22Rv1 (cell line): ENCODE measurements at regions not wholly inside any gene's neighbourhood (a gene's known extent, or its start where the extent isn't known, plus 50 kb on each side); places are given as distances from the start of the nearest gene placed in this dataset.

Experiments
- H3K27ac ChIP-seq: fragments of 450-650 bp; 2 replicates; pipeline ENCODE4 v1.5.1; 2017
- ZFX ChIP-seq: fragments of 450-650 bp; IDR thresholded peaks from 2 replicates; pipeline ENCODE4 v1.6.1; 2017; ENCODE audit warnings: antibody characterized with exemption, borderline replicate concordance
- TF ChIP-seq, protein P1 (sequence below): fragments of 450-650 bp; IDR thresholded peaks from 2 replicates; pipeline ENCODE4 v1.5.1; 2017; ENCODE audit warnings: mild to moderate bottlenecking

GRCh38 chr6:170053966-170054661, 236.8 kb downstream of the DLL1 start:
- no peak overlapping the region for H3K27ac ChIP-seq

GRCh38 chr6:170052991-170053821, 237.7 kb downstream of the DLL1 start:
- TF ChIP-seq, protein P1, sequence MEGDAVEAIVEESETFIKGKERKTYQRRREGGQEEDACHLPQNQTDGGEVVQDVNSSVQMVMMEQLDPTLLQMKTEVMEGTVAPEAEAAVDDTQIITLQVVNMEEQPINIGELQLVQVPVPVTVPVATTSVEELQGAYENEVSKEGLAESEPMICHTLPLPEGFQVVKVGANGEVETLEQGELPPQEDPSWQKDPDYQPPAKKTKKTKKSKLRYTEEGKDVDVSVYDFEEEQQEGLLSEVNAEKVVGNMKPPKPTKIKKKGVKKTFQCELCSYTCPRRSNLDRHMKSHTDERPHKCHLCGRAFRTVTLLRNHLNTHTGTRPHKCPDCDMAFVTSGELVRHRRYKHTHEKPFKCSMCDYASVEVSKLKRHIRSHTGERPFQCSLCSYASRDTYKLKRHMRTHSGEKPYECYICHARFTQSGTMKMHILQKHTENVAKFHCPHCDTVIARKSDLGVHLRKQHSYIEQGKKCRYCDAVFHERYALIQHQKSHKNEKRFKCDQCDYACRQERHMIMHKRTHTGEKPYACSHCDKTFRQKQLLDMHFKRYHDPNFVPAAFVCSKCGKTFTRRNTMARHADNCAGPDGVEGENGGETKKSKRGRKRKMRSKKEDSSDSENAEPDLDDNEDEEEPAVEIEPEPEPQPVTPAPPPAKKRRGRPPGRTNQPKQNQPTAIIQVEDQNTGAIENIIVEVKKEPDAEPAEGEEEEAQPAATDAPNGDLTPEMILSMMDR, result no peak
- no peak overlapping the region for H3K27ac ChIP-seq

More at GRCh38 chr6:170053966-170054661, 236.8 kb downstream of the DLL1 start:
- TF ChIP-seq ZFX, result no peak
- TF ChIP-seq, protein P1, result no peak

GRCh38 chr6:170051229-170052172, 239.4 kb downstream of the DLL1 start:
- TF ChIP-seq, protein P1, result no peak
- no peak for TF ChIP-seq ZFX
- H3K27ac ChIP-seq, result no peak overlapping the region

- no peak overlapping the region for H3K27ac ChIP-seq
- no peak for TF ChIP-seq ZFX
These were observed 240.3 kb downstream of the DLL1 start for GRCh38 chr6:170050591-170051041.

GRCh38 chr6:170049641-170050561, 241.0 kb downstream of the DLL1 start:
- no peak overlapping the region for H3K27ac ChIP-seq
- TF ChIP-seq ZFX, result no peak
- TF ChIP-seq, protein P1, result no peak

- TF ChIP-seq ZFX, result no peak
- TF ChIP-seq, protein P1, result no peak
- no peak overlapping the region for H3K27ac ChIP-seq
These were observed 242.1 kb downstream of the DLL1 start for GRCh38 chr6:170048615-170049256.
